ENCODE measurements at regions not wholly inside any gene's neighbourhood (a gene's known extent, or its start where the extent isn't known, plus 50 kb on each side); places are given as distances from the start of the nearest gene placed in this dataset.
"Not testable (repeated sequence)": the region's sequence is repeated elsewhere in the genome, so short reads cannot be mapped to it uniquely, and the experiment has no call there.

DNA sequence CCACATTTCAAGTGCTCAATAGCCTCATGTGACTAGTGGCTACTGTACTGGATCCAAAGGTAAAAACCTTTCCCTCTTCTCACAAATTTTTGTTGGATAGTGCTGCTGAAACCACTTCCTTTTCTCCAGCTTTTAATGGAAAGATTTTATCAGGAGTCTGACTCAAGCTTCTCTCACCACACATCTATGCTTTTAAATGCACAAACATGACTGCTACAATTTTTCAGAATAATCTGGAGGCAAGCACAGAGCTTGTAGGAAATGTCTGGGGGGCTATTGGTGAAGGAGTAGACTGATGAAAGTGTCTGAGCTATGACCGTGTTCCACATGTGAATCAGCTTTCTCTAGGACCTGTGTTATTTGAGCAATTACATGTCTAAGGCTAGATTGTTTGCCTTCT lies 101.1 kb upstream of the FAT3 start:
- DNase-seq (ENCODE audit: extremely low read depth, low read depth, low spot score) = no peak

DNA sequence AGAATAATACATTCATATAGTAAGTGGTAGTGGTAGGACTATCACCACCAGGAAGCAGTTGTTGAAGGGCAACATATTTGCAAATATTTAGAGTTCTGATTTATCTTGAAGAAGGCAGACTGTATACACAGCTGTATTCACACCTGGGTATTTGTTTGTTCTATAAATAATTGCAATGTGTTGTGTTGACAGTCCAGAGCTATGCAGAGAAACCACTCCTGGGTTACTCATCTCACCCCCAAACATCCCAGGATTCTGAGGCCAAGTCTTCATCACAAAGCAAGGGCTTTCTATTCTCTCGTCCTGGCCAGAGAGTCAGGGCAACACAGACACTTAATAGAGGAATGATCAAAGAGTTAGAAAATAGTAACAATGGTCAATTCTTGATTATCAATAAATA lies 102.1 kb upstream of the FAT3 start:
- no peak for DNase-seq (ENCODE audit: extremely low read depth, low read depth, low spot score)

DNA sequence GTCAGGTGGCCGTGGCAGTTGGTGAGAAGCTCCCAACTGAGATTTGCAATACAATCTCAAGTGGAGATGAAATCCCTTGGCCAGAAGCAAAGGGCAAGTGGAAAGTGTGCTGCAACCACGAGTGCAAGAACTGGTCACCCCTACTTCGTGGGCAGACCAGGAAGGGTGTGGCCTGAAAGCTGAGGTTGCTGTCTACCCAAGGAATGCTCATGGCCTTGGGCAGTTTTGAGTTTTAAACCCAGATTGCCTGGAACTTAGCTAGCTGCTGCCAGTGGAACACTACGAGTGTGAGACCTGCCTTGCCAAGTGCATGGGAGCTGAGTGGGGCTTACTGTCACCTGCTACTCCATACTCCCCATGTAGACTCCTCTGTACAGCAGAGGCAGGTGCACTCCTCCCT lies 113.3 kb upstream of the FAT3 start:
- DNase-seq (ENCODE audit: extremely low read depth, low read depth, low spot score) = no peak

DNA sequence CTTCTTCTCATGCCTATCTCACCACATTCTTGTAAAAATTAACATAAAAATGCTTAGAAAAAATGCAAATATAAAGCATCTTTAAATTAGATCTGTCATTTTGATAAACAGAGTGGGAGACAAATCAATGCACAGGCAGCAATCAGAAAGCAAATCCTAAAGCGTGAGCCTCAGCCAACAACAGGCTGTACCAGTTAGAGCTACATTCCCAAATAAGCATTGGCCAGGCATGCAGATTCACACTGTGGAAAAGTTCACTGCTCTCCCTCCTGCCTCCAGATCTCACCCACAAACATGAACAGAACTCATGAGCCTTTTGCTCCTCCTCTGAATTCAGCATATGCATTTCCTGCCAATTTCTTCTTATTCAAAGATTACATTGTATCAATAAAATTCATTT lies 115.2 kb upstream of the FAT3 start:
- DNase-seq (ENCODE audit: extremely low read depth, low read depth, low spot score) = no peak

DNA sequence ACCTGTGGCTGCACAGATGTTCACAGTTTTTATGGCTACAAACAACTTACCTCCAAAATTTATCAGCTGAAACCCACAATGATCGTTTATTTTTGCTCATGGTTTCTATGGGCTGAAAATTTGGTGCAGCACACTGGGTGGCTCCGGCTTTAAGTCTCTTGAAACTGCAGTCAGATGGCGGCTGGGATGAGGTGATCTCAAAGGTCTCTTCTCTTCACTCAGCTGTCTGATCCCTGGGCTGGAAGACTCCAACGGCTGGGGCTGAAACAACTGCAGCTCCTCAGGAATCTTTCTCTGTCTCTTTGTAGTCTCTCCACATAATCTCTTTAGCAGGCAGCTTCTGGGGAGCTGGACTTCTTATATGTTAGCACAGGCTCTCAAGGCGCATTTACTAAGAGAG lies 117.3 kb upstream of the FAT3 start:
- DNase-seq (ENCODE audit: extremely low read depth, low read depth, low spot score) = no peak

DNA sequence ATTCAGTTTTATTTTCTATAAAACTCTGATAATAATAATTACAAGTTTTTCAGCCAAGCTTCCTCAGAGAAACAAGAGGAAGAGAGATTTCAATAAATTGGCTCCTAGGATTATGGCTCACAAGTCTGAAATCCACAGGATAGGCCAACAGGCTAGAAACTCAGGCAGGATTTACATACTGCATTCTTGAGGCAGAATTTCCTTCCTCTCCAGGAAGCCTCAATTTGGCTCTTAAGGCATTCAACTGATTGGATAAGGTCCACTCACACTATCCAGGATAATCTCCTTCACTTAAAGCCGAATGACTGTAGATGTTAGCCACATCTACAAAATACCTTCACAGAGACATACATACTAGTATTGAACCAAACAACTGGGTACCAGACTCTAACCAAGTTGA lies 120.3 kb upstream of the FAT3 start:
- no peak for DNase-seq (ENCODE audit: extremely low read depth, low read depth, low spot score)

DNA sequence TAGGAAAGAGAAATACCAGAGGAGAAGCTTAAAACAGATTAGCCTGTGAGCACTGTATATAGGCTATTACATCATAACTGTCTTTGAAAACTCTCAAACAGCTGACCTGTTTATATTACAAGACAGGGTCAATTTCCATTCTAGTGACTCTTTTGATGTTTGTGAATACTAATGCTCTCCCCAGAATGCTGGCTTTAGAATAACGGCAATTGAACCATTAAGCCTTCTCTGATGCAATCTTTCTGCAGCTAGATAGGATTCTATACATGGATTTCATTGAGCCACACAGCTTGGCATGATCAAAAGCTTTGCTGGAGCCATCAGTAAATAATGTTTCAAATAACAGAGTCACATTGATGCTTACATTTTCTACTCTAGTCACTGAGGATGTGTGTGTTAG lies 122.7 kb upstream of the FAT3 start:
- no peak for DNase-seq (ENCODE audit: extremely low read depth, low read depth, low spot score)

DNA sequence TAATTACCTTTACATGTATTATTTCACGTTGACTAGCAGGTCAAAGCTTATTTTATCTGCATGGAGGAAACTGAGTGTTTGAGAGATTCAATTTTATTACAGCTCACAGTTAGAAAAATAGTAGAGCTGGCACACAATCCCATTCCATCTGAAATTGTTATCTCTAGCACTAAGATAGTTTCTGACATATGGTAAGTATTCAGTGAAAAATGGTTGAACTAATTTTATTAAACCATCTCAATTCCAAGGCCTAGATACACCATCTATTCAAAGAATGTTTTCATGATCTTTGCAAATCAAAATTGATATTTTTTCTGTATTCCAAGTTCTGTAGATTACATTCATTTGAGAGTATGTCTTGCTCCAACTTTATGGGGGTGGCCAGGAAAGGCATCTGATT lies 125.4 kb upstream of the FAT3 start:
- no peak for DNase-seq (ENCODE audit: extremely low read depth, low read depth, low spot score)

DNA sequence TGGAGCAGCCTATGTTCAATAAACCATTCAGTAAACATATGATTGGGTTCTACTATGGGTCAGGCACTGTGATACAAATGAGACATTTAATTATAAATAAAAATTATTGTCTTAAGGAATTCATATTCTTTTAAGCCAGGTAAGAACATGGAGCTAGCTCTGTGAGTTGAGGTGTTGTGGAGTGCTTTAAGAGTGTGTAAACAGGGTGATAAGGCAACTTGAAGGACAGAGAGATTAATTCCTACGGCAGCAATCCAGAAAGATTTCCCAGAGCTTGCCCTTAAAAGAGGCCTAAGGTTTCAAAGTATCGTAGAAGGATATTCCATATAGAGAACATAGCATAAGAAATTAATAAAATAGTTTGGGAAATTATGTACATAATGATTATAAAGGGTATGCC lies 126.4 kb upstream of the FAT3 start:
- DNase-seq (ENCODE audit: extremely low read depth, low read depth, low spot score) = no peak

DNA sequence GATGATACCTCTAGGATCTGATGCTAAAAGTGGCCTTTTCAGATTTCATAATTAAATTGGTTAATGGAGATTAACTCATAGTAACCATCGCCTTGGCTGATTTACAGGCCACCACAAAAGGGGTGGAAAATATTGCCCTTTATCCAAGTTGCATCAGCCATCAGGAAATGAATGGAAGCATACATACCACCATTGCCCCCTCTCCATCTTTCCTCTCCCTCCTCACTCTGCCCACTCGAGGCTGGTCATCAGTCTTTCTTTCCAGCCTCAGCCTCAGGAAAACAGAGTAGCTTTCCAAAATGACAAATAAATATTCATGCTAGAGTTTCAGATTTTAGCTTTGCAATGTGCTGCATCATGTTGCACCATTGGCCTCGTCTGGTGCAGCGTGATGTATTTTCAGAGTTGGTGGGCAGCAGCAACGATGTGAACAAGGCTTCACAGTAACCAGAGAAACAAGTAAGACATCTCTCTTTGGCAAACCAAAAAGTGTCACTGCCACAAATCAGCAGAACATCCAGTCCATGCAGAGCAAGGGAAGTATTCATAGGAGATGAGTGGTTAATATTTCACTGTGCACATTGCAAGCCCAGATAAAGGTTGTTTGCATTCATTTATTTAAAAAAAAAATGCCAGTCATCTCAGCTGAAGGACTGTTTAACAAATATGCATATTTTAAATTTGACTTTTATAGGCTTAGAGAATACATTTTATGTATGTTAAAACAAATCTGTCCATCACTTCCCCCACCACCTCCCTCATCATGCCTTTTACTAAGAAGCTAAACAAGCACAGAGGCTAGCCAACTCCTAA lies 136.7 kb upstream of the FAT3 start:
- DNase-seq (ENCODE audit: extremely low read depth, low read depth, low spot score) = no peak

DNA sequence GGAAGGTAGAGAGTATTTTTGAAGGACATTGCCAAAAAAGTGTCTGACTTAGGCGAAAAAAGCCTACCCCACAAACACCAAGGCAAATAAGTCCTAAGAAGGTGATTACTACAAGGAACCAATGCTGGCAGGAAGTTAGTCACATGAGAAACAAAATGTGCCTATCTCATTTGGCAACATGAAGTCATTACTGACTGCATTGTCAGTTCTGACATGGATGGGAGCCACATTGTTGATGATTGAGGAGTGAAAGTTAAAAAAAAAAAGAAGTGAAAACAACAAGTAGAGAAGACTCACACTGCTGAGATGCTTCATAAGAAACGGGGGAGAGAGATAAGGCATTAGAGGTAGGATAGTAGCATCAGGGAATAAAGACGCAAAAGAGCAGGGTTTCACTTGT lies 141.5 kb upstream of the FAT3 start:
- no peak for DNase-seq (ENCODE audit: extremely low read depth, low read depth, low spot score)

DNA sequence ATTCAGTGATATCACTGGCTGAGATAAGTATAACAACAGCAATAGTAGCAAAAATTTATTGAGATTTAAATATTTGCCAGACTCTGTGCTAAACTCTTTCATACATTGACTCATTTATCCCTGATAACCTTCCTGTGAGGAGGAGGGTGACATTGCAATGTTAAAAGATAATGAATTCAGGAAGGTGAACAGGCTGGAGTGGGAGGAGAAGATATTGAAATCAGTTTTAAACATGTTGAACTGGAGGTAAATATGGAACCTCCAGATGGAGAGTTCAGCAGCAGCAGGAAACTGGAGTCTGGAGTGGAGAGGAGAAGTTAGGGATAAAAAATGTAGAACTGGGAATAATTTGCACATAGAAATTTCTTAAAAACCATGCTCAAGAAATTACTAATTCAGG lies 142.0 kb upstream of the FAT3 start:
- no peak for DNase-seq (ENCODE audit: extremely low read depth, low read depth, low spot score)

DNA sequence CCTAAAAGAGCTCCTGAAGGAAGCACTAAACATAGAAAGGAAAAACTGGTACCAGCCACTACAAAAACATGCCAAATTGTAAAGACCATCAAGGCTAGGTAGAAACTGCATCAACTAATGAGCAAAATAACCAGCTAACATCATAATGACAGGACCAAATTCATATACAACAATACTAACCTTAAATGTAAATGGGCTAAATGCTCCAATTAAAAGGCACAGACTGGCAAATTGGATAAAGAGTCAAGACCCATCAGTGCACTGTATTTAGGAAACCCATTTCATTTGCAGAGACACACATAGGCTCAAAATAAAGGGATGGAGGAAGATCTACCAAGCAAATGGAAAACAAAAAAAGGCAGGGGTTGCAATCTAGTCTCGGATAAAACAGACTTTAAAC lies 150.1 kb upstream of the FAT3 start:
- not testable (repeated sequence) for DNase-seq (ENCODE audit: extremely low read depth, low read depth, low spot score)

DNA sequence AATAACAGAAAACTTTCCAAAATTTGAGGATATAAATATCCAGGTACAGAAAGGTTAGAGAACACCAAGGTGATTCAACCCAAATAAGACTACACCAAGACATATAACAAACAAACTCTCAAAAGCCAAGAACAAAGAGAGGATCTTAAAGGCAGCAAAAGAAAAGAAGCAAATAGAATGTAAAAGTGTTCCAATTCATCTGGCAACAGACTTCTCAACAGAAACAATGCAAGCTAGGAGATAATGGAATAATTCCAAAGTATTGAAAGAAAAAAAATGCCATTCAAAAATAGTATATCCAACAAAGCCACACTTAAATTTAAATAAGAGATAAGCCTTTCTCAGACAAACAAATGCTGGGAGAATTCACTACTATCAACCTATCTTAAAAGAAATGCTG lies 153.0 kb upstream of the FAT3 start:
- no peak for DNase-seq (ENCODE audit: extremely low read depth, low read depth, low spot score)

DNA sequence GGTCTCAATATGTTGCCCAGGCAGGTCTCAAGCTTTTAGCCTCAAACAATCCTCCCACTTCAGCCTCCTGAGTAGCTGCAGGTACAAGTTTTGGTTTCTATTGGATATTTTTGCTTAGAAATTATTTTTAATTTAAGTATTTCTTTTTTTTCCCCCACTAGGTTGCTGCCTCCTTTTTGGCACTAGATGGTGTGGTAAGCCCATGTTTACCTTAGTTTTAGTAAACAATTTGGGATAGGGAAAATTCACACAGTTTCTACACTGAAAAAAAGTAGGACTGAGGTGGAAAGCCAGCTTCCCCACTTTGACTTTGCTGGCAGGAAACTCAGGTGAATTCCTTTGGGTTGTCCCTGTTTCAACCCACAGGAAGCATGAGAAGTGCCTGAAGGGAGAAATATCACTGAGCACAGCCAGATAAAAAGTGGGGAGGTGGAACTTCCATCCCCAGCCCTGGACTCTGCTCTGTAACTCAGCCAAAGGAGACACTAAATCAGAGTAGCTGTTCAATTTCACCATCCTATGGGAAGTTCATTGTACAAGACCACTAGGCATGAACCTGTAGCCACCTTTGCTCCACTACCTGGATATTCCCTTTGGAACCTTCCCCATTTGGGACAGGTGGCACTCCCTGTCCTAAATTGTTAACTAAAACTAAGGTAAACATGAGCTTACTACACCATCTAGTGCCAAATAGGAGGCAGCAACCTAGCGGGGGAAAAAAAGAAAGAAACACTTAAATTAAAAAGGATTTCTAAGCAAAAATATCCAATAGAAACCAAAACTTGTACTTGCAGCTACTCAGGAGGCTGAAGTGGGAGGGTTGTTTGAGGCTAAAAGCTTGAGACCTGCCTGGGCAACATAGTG lies 154.4 kb upstream of the FAT3 start:
- no peak for DNase-seq (ENCODE audit: extremely low read depth, low read depth, low spot score)

DNA sequence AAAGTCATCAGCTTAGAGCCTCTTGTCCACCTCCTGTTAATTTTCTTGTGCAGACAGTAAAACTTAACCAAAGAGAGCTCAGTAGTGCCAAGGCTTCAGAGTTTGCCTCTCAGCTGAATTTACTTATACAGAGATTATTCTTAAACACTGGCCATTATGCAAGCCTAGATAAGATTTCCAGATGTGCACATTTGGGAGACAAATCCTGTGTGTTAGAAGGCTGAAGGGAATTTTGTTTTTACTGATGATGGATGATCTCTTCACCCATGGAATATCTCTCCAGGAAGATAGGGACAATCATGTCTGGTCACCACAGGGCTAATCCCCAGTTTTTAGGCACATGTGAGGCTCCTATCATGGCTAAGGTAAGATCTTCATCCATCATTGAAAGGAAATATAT lies 157.6 kb upstream of the FAT3 start:
- DNase-seq (ENCODE audit: extremely low read depth, low read depth, low spot score) = no peak

DNA sequence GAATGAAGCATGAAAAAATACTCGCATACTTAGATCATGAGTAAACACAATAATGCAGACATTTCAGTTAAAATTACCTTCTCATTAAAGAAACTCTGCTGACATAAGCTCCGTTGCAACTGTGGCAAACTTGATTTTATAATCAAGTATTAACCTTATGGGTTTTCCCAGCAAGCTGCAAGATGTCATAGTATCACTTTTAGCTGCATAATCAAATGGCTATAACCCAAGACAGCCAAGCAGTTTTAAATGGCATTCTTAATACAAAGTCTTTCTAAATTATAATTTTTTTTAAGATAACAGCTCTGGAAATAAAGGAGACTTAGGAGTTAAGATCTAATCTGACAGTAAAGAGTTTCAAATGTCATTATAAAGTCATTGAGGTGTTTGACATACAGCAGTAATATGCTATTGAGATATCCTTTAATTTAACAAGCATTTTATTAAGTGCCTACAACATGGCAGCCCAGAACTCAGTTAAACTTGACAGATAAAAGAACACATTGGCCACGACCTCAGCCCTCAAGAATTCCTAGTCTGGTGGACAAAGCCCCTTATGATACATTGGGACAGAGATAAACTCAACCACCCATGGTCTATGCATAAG lies 163.1 kb upstream of the FAT3 start:
- no peak for DNase-seq (ENCODE audit: extremely low read depth, low read depth, low spot score)

DNA sequence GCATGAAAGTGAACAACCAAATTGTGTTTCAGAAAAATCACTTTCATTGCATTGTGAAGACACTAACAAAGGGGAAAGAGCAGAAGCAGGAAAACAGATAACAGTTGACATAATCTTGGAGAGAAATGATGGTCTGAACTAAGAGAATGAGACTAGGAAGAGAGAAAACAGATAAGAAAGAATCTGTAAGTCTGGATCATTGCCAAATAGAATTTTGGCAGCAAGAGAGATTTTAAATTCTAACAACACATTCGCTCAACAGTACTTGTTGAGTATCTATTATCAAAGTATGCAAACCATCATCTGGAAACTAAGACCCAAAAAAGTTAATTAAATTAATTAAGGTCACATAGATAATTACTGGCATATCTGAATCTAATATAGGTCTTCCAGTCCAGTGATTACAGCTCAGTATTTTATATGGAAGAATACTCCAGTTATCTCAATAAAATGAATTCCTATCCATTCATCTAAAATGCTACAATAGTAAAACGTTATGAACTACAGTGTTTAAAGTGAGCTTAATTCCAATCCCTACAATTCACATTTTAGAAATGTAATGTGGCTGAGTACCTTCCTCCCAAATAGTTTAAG lies 166.7 kb upstream of the FAT3 start:
- no peak for DNase-seq (ENCODE audit: extremely low read depth, low read depth, low spot score)

DNA sequence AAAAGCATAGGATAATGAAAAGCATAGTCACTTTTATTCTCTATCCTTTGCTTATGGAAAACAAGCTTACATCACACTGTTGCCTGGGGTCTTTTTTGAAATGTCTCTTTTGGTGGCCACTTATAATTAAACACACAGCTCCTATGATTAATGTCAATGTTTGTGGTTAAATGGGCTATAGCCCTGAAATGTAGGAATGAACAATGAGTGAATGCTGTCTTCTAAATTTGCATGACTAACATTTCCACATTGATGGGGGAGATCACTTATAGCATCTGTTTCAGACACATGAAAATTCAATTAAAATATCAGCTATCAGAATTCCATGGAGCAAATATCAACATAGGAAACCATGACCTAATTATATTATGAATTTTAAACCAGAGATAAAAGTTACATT lies 171.4 kb upstream of the FAT3 start:
- DNase-seq (ENCODE audit: extremely low read depth, low read depth, low spot score) = no peak

DNA sequence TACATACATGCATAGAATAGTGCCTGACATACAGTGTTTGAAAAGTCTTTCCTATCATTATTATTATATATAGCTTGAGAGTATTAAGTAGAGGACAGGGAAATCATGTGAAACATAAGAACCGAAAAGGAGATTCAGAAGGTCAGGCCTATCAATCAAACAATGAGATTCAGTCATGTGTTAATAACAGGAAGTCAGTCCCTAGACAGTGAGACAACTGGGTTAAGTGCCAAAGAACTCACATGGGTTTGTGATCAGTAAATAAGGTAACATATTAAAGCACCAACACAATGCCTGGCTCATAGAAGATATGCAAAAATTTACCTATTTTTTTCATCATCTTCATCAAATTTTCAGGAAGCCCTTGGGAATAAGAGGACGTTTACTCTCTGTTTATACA lies 174.3 kb upstream of the FAT3 start:
- DNase-seq (ENCODE audit: extremely low read depth, low read depth, low spot score) = no peak

DNA sequence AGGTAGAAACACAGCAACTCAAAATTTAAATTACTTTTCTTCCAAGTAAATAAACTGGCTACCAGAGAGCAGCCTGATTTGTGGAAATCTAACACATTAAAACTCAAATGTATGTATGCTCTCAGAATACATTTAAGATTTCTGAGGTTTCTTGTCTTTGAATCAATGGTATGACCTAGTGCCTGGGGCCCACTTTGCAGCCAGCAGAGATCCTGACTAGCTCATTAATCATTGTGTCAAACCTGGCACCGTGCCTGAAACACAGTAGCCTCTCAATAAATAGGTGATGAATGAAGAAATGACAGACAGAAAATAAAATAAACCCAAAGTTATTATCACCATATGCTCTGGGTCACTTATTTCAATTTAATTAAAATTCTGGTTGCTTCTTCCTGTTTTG lies 176.2 kb upstream of the FAT3 start:
- DNase-seq (ENCODE audit: extremely low read depth, low read depth, low spot score) = no peak

DNA sequence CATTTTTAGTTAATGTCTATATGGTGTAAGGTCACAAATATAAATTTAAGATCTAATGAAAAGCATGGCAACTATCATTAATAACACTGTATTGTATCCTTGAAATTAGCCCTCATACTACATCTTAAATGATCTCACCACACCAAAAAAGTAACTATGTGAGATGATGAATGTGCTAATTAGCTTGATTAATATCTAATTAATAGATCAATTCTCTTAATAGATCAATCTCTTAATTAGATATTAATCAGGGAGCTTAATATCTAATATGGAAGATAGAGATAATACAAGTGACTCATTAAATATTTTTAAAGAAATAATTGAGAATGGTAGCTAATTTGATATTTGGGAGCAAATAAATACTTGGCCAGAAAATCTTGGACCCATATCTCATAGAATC lies 178.5 kb upstream of the FAT3 start:
- DNase-seq (ENCODE audit: extremely low read depth, low read depth, low spot score) = no peak

All from glomerular endothelial cell (primary cell).